PC-9 (cell line): ENCODE measurements at regions not wholly inside any gene's neighbourhood (a gene's known extent, or its start where the extent isn't known, plus 50 kb on each side); places are given as distances from the start of the nearest gene placed in this dataset.

ENCODE experiments used
- BruUV-seq: library from RNA; stranded (reverse); fragments of 400-500 nt; replicated peaks from 2 replicates; lab custom pipeline; 2021; lab: Mats Ljungman, UMichigan
- CTCF ChIA-PET: fragments of 300-600 bp; sonication (Branson Sonifier 250); formaldehyde crosslinking; loops from one replicate; lab custom pipeline; 2022; ENCODE audit warnings: antibody characterized with exemption; lab: Charles Lee
- POLR2A ChIA-PET: fragments of 300-600 bp; sonication (Branson Sonifier 250); formaldehyde crosslinking; loops from one replicate; lab custom pipeline; 2022; ENCODE audit warnings: antibody characterized with exemption; ENCODE audit not compliant: unreplicated experiment; lab: Charles Lee
- DNase-seq, 2 experiments: peaks; one replicate each; pipeline versions ENCODE4 v3.0.0 to v3.0.0-alpha.2; 2015 to 2022; ENCODE audit warnings: mixed read lengths in 1 of 2
- H2AFZ ChIP-seq: fragments of 200-600 bp; sonication (generic); 2 replicates; pipeline ENCODE4 v1.8.1; 2017; ENCODE audit warnings: antibody characterized with exemption
- H3F3A ChIP-seq: fragments of 200-600 bp; sonication (generic); 2 replicates; pipeline ENCODE4 v1.8.1; 2017; ENCODE audit warnings: antibody characterized with exemption, mild to moderate bottlenecking, low read depth; ENCODE audit not compliant: insufficient read depth
- H3K27ac ChIP-seq: fragments of 200-600 bp; sonication (generic); 2 replicates; pipeline ENCODE4 v1.6.1; 2016; ENCODE audit warnings: mixed run types
- H3K27me3 ChIP-seq: fragments of 200-600 bp; sonication (generic); 2 replicates; pipeline ENCODE4 v1.6.1; 2016; ENCODE audit warnings: low read depth, mixed run types; ENCODE audit not compliant: insufficient read depth
- H3K36me3 ChIP-seq: fragments of 200-600 bp; sonication (generic); 2 replicates; pipeline ENCODE4 v1.6.1; 2016; ENCODE audit warnings: low read depth, mixed run types
- H3K4me1 ChIP-seq: fragments of 200-600 bp; sonication (generic); replicated peaks from 2 replicates; pipeline ENCODE4 v1.6.1; 2016; ENCODE audit warnings: mixed run types; ENCODE audit not compliant: insufficient read depth
- H3K4me2 ChIP-seq: fragments of 200-600 bp; sonication (generic); 2 replicates; pipeline ENCODE4 v1.6.1; 2017; ENCODE audit warnings: mixed run types
- H3K4me3 ChIP-seq: fragments of 200-600 bp; sonication (generic); 2 replicates; pipeline ENCODE4 v1.6.1; 2016; ENCODE audit warnings: mixed run types
- H3K79me2 ChIP-seq: fragments of 200-600 bp; sonication (generic); 2 replicates; pipeline ENCODE4 v1.6.1; 2017; ENCODE audit warnings: low read depth, mixed run types
- H3K9me2 ChIP-seq: fragments of 200-600 bp; sonication (generic); 2 replicates; pipeline ENCODE4 v1.8.1; 2017; ENCODE audit warnings: mild to moderate bottlenecking; ENCODE audit not compliant: insufficient read depth
- H3K9me3 ChIP-seq: fragments of 200-600 bp; sonication (generic); 2 replicates; pipeline ENCODE4 v1.8.1; 2016; ENCODE audit warnings: low read depth; ENCODE audit not compliant: insufficient read depth
- H4K20me1 ChIP-seq: fragments of 200-600 bp; sonication (generic); 2 replicates; pipeline ENCODE4 v1.8.1; 2017; ENCODE audit not compliant: insufficient read depth
- EZH2 ChIP-seq: fragments of 200-600 bp; sonication (generic); IDR thresholded peaks from 2 replicates; pipeline ENCODE4 v1.8.0; 2017; ENCODE audit warnings: antibody characterized with exemption, low read depth
- intact Hi-C: fragments of 100-400 bp; cut with micrococcal nuclease; formaldehyde crosslinking; loops from one replicate; pipeline ENCODE4 v1.10.0; 2022; ENCODE audit not compliant: unreplicated experiment
- TF ChIP-seq, protein P1 (sequence below): fragments of 200-600 bp; sonication (generic); conservative IDR thresholded peaks from 2 replicates; pipeline ENCODE4 v1.6.1; 2017; ENCODE audit warnings: mixed run types, antibody characterized with exemption, mild to moderate bottlenecking, moderate library complexity

DNA sequence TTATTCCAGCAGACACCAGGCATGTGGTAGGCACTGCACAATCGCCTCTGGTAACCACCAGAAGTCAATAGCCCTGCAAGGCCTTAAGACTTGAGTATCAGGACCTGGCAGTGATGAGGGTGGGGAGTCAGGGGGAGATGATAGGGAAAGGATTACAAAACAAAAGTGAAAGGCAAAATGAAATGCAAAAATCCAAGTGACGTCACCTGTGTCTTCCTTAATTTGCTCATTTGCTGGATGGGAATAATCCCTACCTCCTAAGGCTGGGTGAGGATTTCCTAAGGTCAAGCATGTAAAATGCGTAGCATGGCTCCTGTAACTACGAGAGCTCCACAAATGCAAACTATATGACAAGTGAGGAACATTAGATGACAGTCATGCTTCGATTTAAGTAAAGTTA lies 58.4 kb downstream of the FOXI1 start:
- TF ChIP-seq, protein P1, sequence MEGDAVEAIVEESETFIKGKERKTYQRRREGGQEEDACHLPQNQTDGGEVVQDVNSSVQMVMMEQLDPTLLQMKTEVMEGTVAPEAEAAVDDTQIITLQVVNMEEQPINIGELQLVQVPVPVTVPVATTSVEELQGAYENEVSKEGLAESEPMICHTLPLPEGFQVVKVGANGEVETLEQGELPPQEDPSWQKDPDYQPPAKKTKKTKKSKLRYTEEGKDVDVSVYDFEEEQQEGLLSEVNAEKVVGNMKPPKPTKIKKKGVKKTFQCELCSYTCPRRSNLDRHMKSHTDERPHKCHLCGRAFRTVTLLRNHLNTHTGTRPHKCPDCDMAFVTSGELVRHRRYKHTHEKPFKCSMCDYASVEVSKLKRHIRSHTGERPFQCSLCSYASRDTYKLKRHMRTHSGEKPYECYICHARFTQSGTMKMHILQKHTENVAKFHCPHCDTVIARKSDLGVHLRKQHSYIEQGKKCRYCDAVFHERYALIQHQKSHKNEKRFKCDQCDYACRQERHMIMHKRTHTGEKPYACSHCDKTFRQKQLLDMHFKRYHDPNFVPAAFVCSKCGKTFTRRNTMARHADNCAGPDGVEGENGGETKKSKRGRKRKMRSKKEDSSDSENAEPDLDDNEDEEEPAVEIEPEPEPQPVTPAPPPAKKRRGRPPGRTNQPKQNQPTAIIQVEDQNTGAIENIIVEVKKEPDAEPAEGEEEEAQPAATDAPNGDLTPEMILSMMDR, result no peak
- TF ChIP-seq EZH2, result no peak
- no peaks in the 10 kb centered on the region for H3K9me2 ChIP-seq
- no peak for DNase-seq
- no peaks in the 10 kb centered on the region for H3K36me3 ChIP-seq
- no peak overlapping the region for H3K4me3 ChIP-seq
- intact Hi-C loops, result no loop called here
- no peaks in the 10 kb centered on the region for H4K20me1 ChIP-seq
- CTCF ChIA-PET, result no interaction called here
- H3K27me3 ChIP-seq, result no peaks in the 10 kb centered on the region
- no peaks in the 10 kb centered on the region for H3F3A ChIP-seq
- no peaks in the 10 kb centered on the region for H3K79me2 ChIP-seq
- BruUV-seq, result no TSS peak
- H3K27ac ChIP-seq, result no peak overlapping the region
- POLR2A ChIA-PET, result no interaction called here
- H3K9me3 ChIP-seq, result no peaks in the 10 kb centered on the region
- H2AFZ ChIP-seq, result no peak overlapping the region
- H3K4me2 ChIP-seq, result no peak overlapping the region
- H3K4me1 ChIP-seq, result peaks cover 5% of the 10 kb centered on the region

DNA sequence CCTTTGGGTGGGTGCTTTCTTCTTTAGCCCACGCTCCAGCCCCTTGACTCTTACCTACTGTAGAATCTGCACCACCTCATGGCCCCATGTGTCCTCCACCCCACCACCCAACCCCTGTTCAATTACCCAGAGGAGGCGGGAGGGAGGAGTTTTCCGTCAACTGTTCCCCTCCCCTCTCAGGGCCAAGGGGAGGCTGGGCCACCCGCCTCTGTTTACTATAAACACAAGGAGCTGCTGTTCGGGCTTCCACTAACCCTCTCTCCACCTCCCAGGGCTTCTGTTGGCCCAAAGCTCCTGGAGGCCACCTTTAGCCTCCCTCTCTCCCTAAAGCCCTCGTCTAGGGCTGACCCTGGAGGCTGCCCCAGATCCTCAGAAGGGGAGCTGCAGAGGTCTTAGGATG lies 59.2 kb downstream of the FOXI1 start:
- Histone ChIP-seq H3K79me2 (no peaks in the 10 kb centered on the region), H3K9me2 (no peaks in the 10 kb centered on the region), H3K4me3 (no peak overlapping the region), H3K27me3 (no peaks in the 10 kb centered on the region), H2AFZ (no peak overlapping the region), H3F3A (no peaks in the 10 kb centered on the region), H3K27ac (no peak overlapping the region), H3K4me2 (no peak overlapping the region), H3K36me3 (no peaks in the 10 kb centered on the region), H4K20me1 (no peaks in the 10 kb centered on the region), H3K4me1 (peaks cover 8% of the 10 kb centered on the region), H3K9me3 (no peaks in the 10 kb centered on the region)
- no TSS peak for BruUV-seq
- ChIA-PET CTCF (no interaction called here), POLR2A (no interaction called here)
- no peak for TF ChIP-seq EZH2
- TF ChIP-seq, protein P1, result no peak
- intact Hi-C loops, result no loop called here
- DNase-seq, result no peak

DNA sequence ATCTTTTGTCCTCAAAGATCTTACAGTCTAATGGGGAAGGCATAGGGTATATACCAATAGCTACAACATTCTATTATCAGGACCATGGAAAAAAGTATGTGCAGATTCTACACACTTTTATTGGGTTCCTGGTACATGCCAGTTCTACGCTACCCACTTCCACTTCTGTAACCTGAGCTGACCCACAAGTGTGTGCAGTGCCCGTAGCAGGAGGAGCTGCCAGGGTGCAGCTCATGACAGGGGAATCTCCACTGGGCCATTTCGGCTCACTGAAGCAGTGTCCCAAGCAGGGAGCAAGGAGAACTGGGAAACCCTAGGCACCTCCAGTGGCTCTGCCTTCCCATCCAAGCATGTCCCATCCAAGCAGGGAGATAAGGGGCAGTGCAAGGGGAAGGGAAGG lies 60.4 kb downstream of the FOXI1 start:
- H3K27ac ChIP-seq, result no peak overlapping the region
- no peaks in the 10 kb centered on the region for H3K9me2 ChIP-seq
- TF ChIP-seq, protein P1, result no peak
- TF ChIP-seq EZH2, result no peak
- no peaks in the 10 kb centered on the region for H3F3A ChIP-seq
- H3K4me2 ChIP-seq, result no peak overlapping the region
- intact Hi-C loops, result no loop called here
- no peak overlapping the region for H2AFZ ChIP-seq
- H3K4me1 ChIP-seq, result peaks cover 16% of the 10 kb centered on the region
- no peak overlapping the region for H3K4me3 ChIP-seq
- no TSS peak for BruUV-seq
- H3K79me2 ChIP-seq, result no peaks in the 10 kb centered on the region
- CTCF ChIA-PET, result interaction anchor here (0.6 kb wide), 1 partner anchor 13 kb away, joined by 4 read pairs; no protein-coding TSS in a partner anchor
- no peaks in the 10 kb centered on the region for H3K36me3 ChIP-seq
- no peaks in the 10 kb centered on the region for H3K9me3 ChIP-seq
- H3K27me3 ChIP-seq, result no peaks in the 10 kb centered on the region
- H4K20me1 ChIP-seq, result no peaks in the 10 kb centered on the region
- POLR2A ChIA-PET, result no interaction called here
- no peak for DNase-seq
